GM12878 (cell line): ENCODE measurements at regions not wholly inside any gene's neighbourhood (a gene's known extent, or its start where the extent isn't known, plus 50 kb on each side); places are given as distances from the start of the nearest gene placed in this dataset.

ENCODE experiments used
- ATAC-seq: fragments of 200-7000 bp; cut with Tn5 transposase; 3 replicates; pipeline ENCODE4 v1.9.1; 2020; ENCODE audit warnings: mild to moderate bottlenecking, moderate library complexity
- BruUV-seq: library from RNA; stranded (reverse); fragments of 400-500 nt; replicated peaks from 2 replicates; lab custom pipeline; 2021; lab: Mats Ljungman, UMichigan
- CTCF ChIA-PET: fragments of 300-600 bp; sonication (Branson Sonifier 250); formaldehyde crosslinking; extraction: SDS; loops from one replicate; lab custom pipeline; 2021; ENCODE audit warnings: inconsistent platforms; lab: Yijun Ruan, JAX
- POLR2A ChIA-PET: fragments of 350-600 bp; formaldehyde crosslinking; extraction: SDS; loops from one replicate; lab custom pipeline; 2021; ENCODE audit warnings: inconsistent platforms; lab: Charles Lee
- RAD21 ChIA-PET: fragments of 300-600 bp; sonication (Branson Sonifier 250); formaldehyde crosslinking; loops from one replicate; lab custom pipeline; 2023; ENCODE audit warnings: antibody characterized with exemption; ENCODE audit not compliant: unreplicated experiment; lab: Charles Lee
- SMC1A ChIA-PET: fragments of 300-600 bp; sonication (Branson Sonifier 250); formaldehyde crosslinking; loops from one replicate; lab custom pipeline; 2023; ENCODE audit not compliant: unreplicated experiment, uncharacterized antibody; lab: Charles Lee
- DNase-seq: peaks from one replicate; pipeline ENCODE4 v3.0.0-alpha.2; 2011; ENCODE audit warnings: low read depth, low spot score
- FAIRE-seq: peaks from 3 replicates; lab custom pipeline; 2011; peaks lifted over from hg19 to GRCh38; lab: Jason Lieb, UNC
- H2AFZ ChIP-seq: 2 replicates; pipeline ENCODE4 v1.6.0; 2011; ENCODE audit warnings: low read depth, low read length, control low read depth; ENCODE audit not compliant: control insufficient read depth
- H3K27ac ChIP-seq: 2 replicates; pipeline ENCODE4 v1.5.1; 2011; ENCODE audit warnings: control low read depth; ENCODE audit not compliant: control insufficient read depth, insufficient read depth
- H3K27me3 ChIP-seq, 2 experiments: replicated peaks in 1 of 2; 2 replicates each; pipeline versions ENCODE4 v1.6.0 to v1.6.1; 2011; ENCODE audit warnings: low read length in 1 of 2; ENCODE audit not compliant: control insufficient read depth in 2 of 2, insufficient read depth in 2 of 2
- H3K36me3 ChIP-seq, 2 experiments: 2 replicates each; pipeline ENCODE4 v1.5.1; 2011; ENCODE audit warnings: low read length in 1 of 2; ENCODE audit not compliant: control insufficient read depth in 2 of 2, insufficient read depth in 2 of 2
- H3K4me1 ChIP-seq: 2 replicates; pipeline ENCODE4 v1.6.1; 2011; ENCODE audit warnings: mild to moderate bottlenecking, low read length, moderate library complexity, mixed read lengths; ENCODE audit not compliant: control insufficient read depth, insufficient read depth
- H3K4me2 ChIP-seq: 2 replicates; pipeline ENCODE4 v1.6.0; 2011; ENCODE audit warnings: control low read depth; ENCODE audit not compliant: control insufficient read depth, insufficient read depth
- H3K4me3 ChIP-seq: fragments of 200-600 bp; sonication (generic); 2 replicates; pipeline ENCODE4 v1.5.1; 2016
- H3K79me2 ChIP-seq: 2 replicates; pipeline ENCODE4 v1.6.0; 2011; ENCODE audit warnings: low read length; ENCODE audit not compliant: control insufficient read depth, insufficient read depth
- H3K9ac ChIP-seq: 2 replicates; pipeline ENCODE4 v1.8.0; 2011; ENCODE audit warnings: low read length, control low read depth, mixed read lengths; ENCODE audit not compliant: control insufficient read depth, insufficient read depth
- H3K9me3 ChIP-seq: replicated peaks from 3 replicates; pipeline ENCODE4 v1.5.1; 2011; ENCODE audit warnings: mild to moderate bottlenecking, low read length; ENCODE audit not compliant: control insufficient read depth, insufficient read depth
- H4K20me1 ChIP-seq: 2 replicates; pipeline ENCODE4 v1.6.0; 2011; ENCODE audit not compliant: control insufficient read depth, insufficient read depth
- BACH1 ChIP-seq: fragments of 450-650 bp; IDR thresholded peaks from 2 replicates; pipeline ENCODE4 v1.6.1; 2017; ENCODE audit warnings: mild to moderate bottlenecking, borderline replicate concordance
- CEBPB ChIP-seq, 2 experiments: fragments of 150-350 bp in 1 of 2; IDR thresholded peaks; 2 replicates each; pipeline ENCODE4 v1.6.1; 2012 to 2014; ENCODE audit warnings: low read depth in 2 of 2, low read length in 2 of 2, borderline replicate concordance in 1 of 2, inconsistent platforms in 1 of 2
- CHD1 ChIP-seq: IDR thresholded peaks from 2 replicates; pipeline ENCODE4 v1.6.1; 2012; ENCODE audit warnings: low read depth, low read length, improper control_type of control experiment
- CHD4 ChIP-seq: fragments of 200-600 bp; sonication (generic); IDR thresholded peaks from 2 replicates; pipeline ENCODE4 v1.6.1; 2016; ENCODE audit warnings: mild to moderate bottlenecking
- IKZF2 ChIP-seq, 2 experiments: fragments of 450-650 bp; IDR thresholded peaks; 2 replicates each; pipeline ENCODE4 v1.6.1; 2017; ENCODE audit warnings: mild to moderate bottlenecking in 2 of 2, moderate library complexity in 2 of 2
- LARP7 ChIP-seq: fragments of 450-650 bp; IDR thresholded peaks from 2 replicates; pipeline ENCODE4 v1.6.1; 2017; ENCODE audit warnings: mild to moderate bottlenecking
- SP1 ChIP-seq: IDR thresholded peaks from one replicate; pipeline ENCODE4 v1.6.1; 2011; ENCODE audit warnings: low read depth, low read length
- TBL1XR1 ChIP-seq: IDR thresholded peaks from 2 replicates; pipeline ENCODE4 v1.6.1; 2012; ENCODE audit warnings: low read depth, low read length, improper control_type of control experiment
- WGBS: methylation state at CpG from one replicate; pipeline ENCODE4 v1.1.6; 2016; ENCODE audit warnings: low lambda C conversion rate; ENCODE audit not compliant: insufficient replicate concordance, insufficient coverage; ENCODE audit errors: missing lambda C conversion rate; 5-methylcytosine and 5-hydroxymethylcytosine counted together
- in situ Hi-C: fragments of 300-500 bp; cut with MboI; formaldehyde crosslinking; loops from 9 replicates; pipeline ENCODE4 v1.14.3; 2018; ENCODE audit warnings: mixed read lengths
- intact Hi-C: fragments of 100-400 bp; cut with micrococcal nuclease; formaldehyde crosslinking; loops from one replicate; pipeline ENCODE4 v1.14.2; 2022; ENCODE audit not compliant: unreplicated experiment
- TF ChIP-seq, protein P1 (sequence below): fragments of 450-650 bp; IDR thresholded peaks from 2 replicates; pipeline ENCODE4 v1.6.1; 2016; ENCODE audit warnings: mild to moderate bottlenecking
- TF ChIP-seq, protein P2 (sequence below): IDR thresholded peaks from 2 replicates; pipeline ENCODE4 v1.6.1; 2012; ENCODE audit warnings: mild to moderate bottlenecking, low read depth, low read length
- TF ChIP-seq, protein P3 (sequence below): fragments of 450-650 bp; IDR thresholded peaks from 2 replicates; pipeline ENCODE4 v1.6.1; 2017; ENCODE audit warnings: mild to moderate bottlenecking, moderate library complexity

DNA sequence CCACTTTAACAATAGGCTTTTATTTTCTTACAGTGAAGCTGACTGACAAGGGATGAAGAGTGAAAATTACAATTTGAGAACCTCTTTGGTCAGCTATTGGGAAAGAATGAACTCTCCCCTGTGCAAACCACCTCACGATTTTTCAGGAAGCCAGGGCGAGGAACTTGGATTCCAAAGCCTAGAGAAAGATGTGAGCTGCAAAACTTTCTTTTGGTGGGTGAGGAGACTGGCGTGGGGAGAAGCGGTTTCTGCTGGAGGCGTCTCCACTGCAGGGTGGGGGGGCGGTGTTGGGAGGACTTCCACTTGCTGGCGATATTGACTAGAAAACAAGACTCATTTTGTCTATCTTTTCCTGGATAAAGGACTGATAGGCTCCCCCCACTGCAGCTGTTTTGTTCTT, 59.3 kb upstream of the VRK1 start:
- FAIRE-seq, result no peak
- RAD21 ChIA-PET, result interaction anchor here (3.9 kb wide), 1 partner anchor 38 kb away, joined by 19 read pairs; no protein-coding TSS in a partner anchor
- no TSS peak for BruUV-seq
- Histone ChIP-seq H3K4me3 (no peak overlapping the region), H3K9me3 (no peaks in the 10 kb centered on the region), H3K9ac (no peak overlapping the region), H3K79me2 (no peaks in the 10 kb centered on the region), H3K4me2 (no peak overlapping the region), H3K27me3 (peaks cover 7 to 13% of the 10 kb centered on the region in 2 experiments; a peak in 3 of 4 replicates), H3K36me3 (no peaks in the 10 kb centered on the region), H2AFZ (no peak overlapping the region), H4K20me1 (no peaks in the 10 kb centered on the region), H3K4me1 (no peaks in the 10 kb centered on the region), H3K27ac (no peak overlapping the region)
- 0% methylated on average over 7 of the region's 7 CpGs for WGBS
- SMC1A ChIA-PET, result interaction anchor here (4.3 kb wide), 1 partner anchor 171 kb away, joined by 31 read pairs; no protein-coding TSS in a partner anchor
- CTCF ChIA-PET, result interaction anchor here (0.7 to 6.7 kb wide), 6 partner anchors 10 to 170 kb away, joined by 3 to 93 read pairs (median 4); no protein-coding TSS in a partner anchor
- no peak for DNase-seq
- in situ Hi-C loops (no loop called here), intact Hi-C loops (no loop called here)
- POLR2A ChIA-PET, result no interaction called here
- TF ChIP-seq TBL1XR1, result no peak
- no peak for TF ChIP-seq CHD1
- no peak for TF ChIP-seq CEBPB (IDR thresholded peaks at IDR 0.05; ENCODE audit: borderline replicate concordance in 1 of 2, low read depth in 2 of 2, low read length in 2 of 2)
- no peak for TF ChIP-seq BACH1
- no peak for TF ChIP-seq CHD4
- TF ChIP-seq IKZF2 (IDR thresholded peaks at IDR 0.05), result no peak
- TF ChIP-seq SP1, result no peak
- TF ChIP-seq, protein P1, sequence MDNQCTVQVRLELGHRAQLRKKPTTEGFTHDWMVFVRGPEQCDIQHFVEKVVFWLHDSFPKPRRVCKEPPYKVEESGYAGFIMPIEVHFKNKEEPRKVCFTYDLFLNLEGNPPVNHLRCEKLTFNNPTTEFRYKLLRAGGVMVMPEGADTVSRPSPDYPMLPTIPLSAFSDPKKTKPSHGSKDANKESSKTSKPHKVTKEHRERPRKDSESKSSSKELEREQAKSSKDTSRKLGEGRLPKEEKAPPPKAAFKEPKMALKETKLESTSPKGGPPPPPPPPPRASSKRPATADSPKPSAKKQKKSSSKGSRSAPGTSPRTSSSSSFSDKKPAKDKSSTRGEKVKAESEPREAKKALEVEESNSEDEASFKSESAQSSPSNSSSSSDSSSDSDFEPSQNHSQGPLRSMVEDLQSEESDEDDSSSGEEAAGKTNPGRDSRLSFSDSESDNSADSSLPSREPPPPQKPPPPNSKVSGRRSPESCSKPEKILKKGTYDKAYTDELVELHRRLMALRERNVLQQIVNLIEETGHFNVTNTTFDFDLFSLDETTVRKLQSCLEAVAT, result no peak
- TF ChIP-seq, protein P2, sequence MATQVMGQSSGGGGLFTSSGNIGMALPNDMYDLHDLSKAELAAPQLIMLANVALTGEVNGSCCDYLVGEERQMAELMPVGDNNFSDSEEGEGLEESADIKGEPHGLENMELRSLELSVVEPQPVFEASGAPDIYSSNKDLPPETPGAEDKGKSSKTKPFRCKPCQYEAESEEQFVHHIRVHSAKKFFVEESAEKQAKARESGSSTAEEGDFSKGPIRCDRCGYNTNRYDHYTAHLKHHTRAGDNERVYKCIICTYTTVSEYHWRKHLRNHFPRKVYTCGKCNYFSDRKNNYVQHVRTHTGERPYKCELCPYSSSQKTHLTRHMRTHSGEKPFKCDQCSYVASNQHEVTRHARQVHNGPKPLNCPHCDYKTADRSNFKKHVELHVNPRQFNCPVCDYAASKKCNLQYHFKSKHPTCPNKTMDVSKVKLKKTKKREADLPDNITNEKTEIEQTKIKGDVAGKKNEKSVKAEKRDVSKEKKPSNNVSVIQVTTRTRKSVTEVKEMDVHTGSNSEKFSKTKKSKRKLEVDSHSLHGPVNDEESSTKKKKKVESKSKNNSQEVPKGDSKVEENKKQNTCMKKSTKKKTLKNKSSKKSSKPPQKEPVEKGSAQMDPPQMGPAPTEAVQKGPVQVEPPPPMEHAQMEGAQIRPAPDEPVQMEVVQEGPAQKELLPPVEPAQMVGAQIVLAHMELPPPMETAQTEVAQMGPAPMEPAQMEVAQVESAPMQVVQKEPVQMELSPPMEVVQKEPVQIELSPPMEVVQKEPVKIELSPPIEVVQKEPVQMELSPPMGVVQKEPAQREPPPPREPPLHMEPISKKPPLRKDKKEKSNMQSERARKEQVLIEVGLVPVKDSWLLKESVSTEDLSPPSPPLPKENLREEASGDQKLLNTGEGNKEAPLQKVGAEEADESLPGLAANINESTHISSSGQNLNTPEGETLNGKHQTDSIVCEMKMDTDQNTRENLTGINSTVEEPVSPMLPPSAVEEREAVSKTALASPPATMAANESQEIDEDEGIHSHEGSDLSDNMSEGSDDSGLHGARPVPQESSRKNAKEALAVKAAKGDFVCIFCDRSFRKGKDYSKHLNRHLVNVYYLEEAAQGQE, result no peak
- TF ChIP-seq, protein P3, sequence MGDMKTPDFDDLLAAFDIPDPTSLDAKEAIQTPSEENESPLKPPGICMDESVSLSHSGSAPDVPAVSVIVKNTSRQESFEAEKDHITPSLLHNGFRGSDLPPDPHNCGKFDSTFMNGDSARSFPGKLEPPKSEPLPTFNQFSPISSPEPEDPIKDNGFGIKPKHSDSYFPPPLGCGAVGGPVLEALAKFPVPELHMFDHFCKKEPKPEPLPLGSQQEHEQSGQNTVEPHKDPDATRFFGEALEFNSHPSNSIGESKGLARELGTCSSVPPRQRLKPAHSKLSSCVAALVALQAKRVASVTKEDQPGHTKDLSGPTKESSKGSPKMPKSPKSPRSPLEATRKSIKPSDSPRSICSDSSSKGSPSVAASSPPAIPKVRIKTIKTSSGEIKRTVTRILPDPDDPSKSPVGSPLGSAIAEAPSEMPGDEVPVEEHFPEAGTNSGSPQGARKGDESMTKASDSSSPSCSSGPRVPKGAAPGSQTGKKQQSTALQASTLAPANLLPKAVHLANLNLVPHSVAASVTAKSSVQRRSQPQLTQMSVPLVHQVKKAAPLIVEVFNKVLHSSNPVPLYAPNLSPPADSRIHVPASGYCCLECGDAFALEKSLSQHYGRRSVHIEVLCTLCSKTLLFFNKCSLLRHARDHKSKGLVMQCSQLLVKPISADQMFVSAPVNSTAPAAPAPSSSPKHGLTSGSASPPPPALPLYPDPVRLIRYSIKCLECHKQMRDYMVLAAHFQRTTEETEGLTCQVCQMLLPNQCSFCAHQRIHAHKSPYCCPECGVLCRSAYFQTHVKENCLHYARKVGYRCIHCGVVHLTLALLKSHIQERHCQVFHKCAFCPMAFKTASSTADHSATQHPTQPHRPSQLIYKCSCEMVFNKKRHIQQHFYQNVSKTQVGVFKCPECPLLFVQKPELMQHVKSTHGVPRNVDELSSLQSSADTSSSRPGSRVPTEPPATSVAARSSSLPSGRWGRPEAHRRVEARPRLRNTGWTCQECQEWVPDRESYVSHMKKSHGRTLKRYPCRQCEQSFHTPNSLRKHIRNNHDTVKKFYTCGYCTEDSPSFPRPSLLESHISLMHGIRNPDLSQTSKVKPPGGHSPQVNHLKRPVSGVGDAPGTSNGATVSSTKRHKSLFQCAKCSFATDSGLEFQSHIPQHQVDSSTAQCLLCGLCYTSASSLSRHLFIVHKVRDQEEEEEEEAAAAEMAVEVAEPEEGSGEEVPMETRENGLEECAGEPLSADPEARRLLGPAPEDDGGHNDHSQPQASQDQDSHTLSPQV, result no peak
- no peak for TF ChIP-seq LARP7
- no peak for ATAC-seq
